Panc1 (cell line): ENCODE measurements at regions not wholly inside any gene's neighbourhood (a gene's known extent, or its start where the extent isn't known, plus 50 kb on each side); places are given as distances from the start of the nearest gene placed in this dataset.

Experiments used
- ATAC-seq: fragments of 200-7000 bp; cut with Tn5 transposase; 2 replicates; pipeline ENCODE4 v1.9.1; 2020; ENCODE audit warnings: mild to moderate bottlenecking, moderate library complexity
- BruUV-seq: library from RNA; stranded (reverse); fragments of 400-500 nt; replicated peaks from 2 replicates; lab custom pipeline; 2021; lab: Mats Ljungman, UMichigan
- CTCF ChIA-PET: fragments of 300-600 bp; sonication (Branson Sonifier 250); formaldehyde crosslinking; loops from one replicate; lab custom pipeline; 2022; ENCODE audit warnings: antibody characterized with exemption; lab: Charles Lee
- POLR2A ChIA-PET: fragments of 300-600 bp; sonication (Branson Sonifier 250); formaldehyde crosslinking; loops from one replicate; lab custom pipeline; 2022; ENCODE audit warnings: antibody characterized with exemption; lab: Charles Lee
- DNase-seq: peaks from one replicate; pipeline ENCODE4 v3.0.0-alpha.2; 2010; ENCODE audit warnings: low read depth, low spot score
- H3K27ac ChIP-seq: 2 replicates; pipeline ENCODE4 v1.5.1; 2011; ENCODE audit warnings: mild to moderate bottlenecking, low read length, inconsistent platforms
- H3K27me3 ChIP-seq: fragments of 200-500 bp; sonication (Bioruptor generic); 2 replicates; pipeline ENCODE4 v1.6.0; 2014; ENCODE audit warnings: low read length, inconsistent platforms; ENCODE audit not compliant: control insufficient read depth, insufficient read depth
- H3K36me3 ChIP-seq: fragments of 200-500 bp; sonication (Bioruptor generic); 2 replicates; pipeline ENCODE4 v1.5.1; 2014; ENCODE audit warnings: inconsistent platforms, mild to moderate bottlenecking, low read length, moderate library complexity; ENCODE audit not compliant: control insufficient read depth, insufficient read depth
- H3K4me1 ChIP-seq: 2 replicates; pipeline ENCODE4 v1.5.1; 2011; ENCODE audit warnings: inconsistent platforms, mild to moderate bottlenecking, low read length, moderate library complexity; ENCODE audit not compliant: control insufficient read depth, insufficient read depth
- H3K4me3 ChIP-seq, 2 experiments: 2 replicates each; pipeline ENCODE4 v1.5.1; 2011 to 2012; ENCODE audit warnings: low read depth in 2 of 2, low read length in 2 of 2, mild to moderate bottlenecking in 2 of 2, inconsistent platforms in 1 of 2, moderate library complexity in 1 of 2
- H3K9me3 ChIP-seq: fragments of 200-500 bp; sonication (Bioruptor generic); 2 replicates; pipeline ENCODE4 v1.5.1; 2014; ENCODE audit warnings: low read depth, mild to moderate bottlenecking, inconsistent platforms, low read length, moderate library complexity; ENCODE audit not compliant: control insufficient read depth, insufficient read depth
- CTCF ChIP-seq: fragments of 450-650 bp; IDR thresholded peaks from 2 replicates; pipeline ENCODE4 v1.5.1; 2017; ENCODE audit warnings: mild to moderate bottlenecking
- POLR2AphosphoS5 ChIP-seq: IDR thresholded peaks from 2 replicates; pipeline ENCODE4 v1.6.1; 2012; ENCODE audit warnings: mild to moderate bottlenecking, low read depth, low read length, moderate library complexity
- REST ChIP-seq, 2 experiments: IDR thresholded peaks; 2 replicates each; pipeline ENCODE4 v1.6.1; 2011 to 2012; ENCODE audit warnings: low read depth in 2 of 2, control low read depth in 1 of 2, low read length in 1 of 2, mild to moderate bottlenecking in 1 of 2, moderate library complexity in 1 of 2; ENCODE audit not compliant: insufficient read depth in 1 of 2
- SIN3A ChIP-seq: IDR thresholded peaks from 2 replicates; pipeline ENCODE4 v1.6.1; 2012; ENCODE audit warnings: low read depth, mild to moderate bottlenecking, low read length, moderate library complexity, borderline replicate concordance; ENCODE audit not compliant: insufficient read depth
- TCF7L2 ChIP-seq: IDR thresholded peaks from 2 replicates; pipeline ENCODE4 v1.6.1; 2011; ENCODE audit warnings: mild to moderate bottlenecking, low read depth, low read length, inconsistent platforms
- in situ Hi-C: cut with HindIII; loops from 2 replicates; pipeline ENCODE4 v1.10.0; 2016; ENCODE audit warnings: low sequenced_read_pairs, low pct_unique_long_range_greater_than_20kb
- intact Hi-C: fragments of 100-400 bp; cut with micrococcal nuclease; formaldehyde crosslinking; loops from one replicate; pipeline ENCODE4 v1.10.0; 2022; ENCODE audit not compliant: unreplicated experiment

GRCh38 chr18:58805467-58806187 lies 59.0 kb upstream of the ZNF532 start:
- no peak overlapping the region for H3K4me3 ChIP-seq
- H3K4me1 ChIP-seq: peaks cover 10% of the 10 kb centered on the region
- in situ Hi-C loops: no loop called here
- no peak for DNase-seq
- TF ChIP-seq TCF7L2: peak; percentile 85
- no peak for TF ChIP-seq POLR2AphosphoS5
- no peak for TF ChIP-seq SIN3A
- BruUV-seq: no TSS peak
- H3K9me3 ChIP-seq: no peaks in the 10 kb centered on the region
- H3K27ac ChIP-seq: peak overlapping the region; percentile 76
- intact Hi-C loops: no loop called here
- ChIA-PET CTCF (no interaction called here), POLR2A (no interaction called here)
- H3K36me3 ChIP-seq: no peaks in the 10 kb centered on the region
- H3K27me3 ChIP-seq: no peaks in the 10 kb centered on the region
- ATAC-seq: no peak; the same call in 1 of the 2 replicates

- in situ Hi-C loops: no loop called here
- ATAC-seq: no peak
- TF ChIP-seq SIN3A (no peak), POLR2AphosphoS5 (no peak), CTCF (no peak)
- no peak overlapping the region for H3K4me3 ChIP-seq
- H3K36me3 ChIP-seq: no peaks in the 10 kb centered on the region
- peaks cover 10% of the 10 kb centered on the region for H3K4me1 ChIP-seq
- intact Hi-C loops: no loop called here
- BruUV-seq: no TSS peak
- no peak for DNase-seq
- H3K9me3 ChIP-seq: no peaks in the 10 kb centered on the region
- CTCF ChIA-PET: no interaction called here
- POLR2A ChIA-PET: no interaction called here
- peak overlapping the region; percentile 75 for H3K27ac ChIP-seq
- no peaks in the 10 kb centered on the region for H3K27me3 ChIP-seq
Observed at GRCh38 chr18:58806826-58807714, 57.6 kb upstream of the ZNF532 start.

GRCh38 chr18:58807766-58808165 lies 56.9 kb upstream of the ZNF532 start:
- Histone ChIP-seq H3K4me1 (peaks cover 10% of the 10 kb centered on the region), H3K27me3 (no peaks in the 10 kb centered on the region), H3K9me3 (no peaks in the 10 kb centered on the region), H3K4me3 (no peak overlapping the region), H3K36me3 (no peaks in the 10 kb centered on the region), H3K27ac (peak overlapping the region; percentile 75; the same call in 1 of the 2 replicates)
- in situ Hi-C loops (no loop called here), intact Hi-C loops (no loop called here)
- no peak for TF ChIP-seq TCF7L2
- TF ChIP-seq POLR2AphosphoS5: no peak
- no peak for TF ChIP-seq SIN3A
- TF ChIP-seq CTCF: no peak
- TF ChIP-seq REST (IDR thresholded peaks at IDR 0.05; ENCODE audit: insufficient read depth in 1 of 2, low read depth in 2 of 2, low read length in 1 of 2): no peak
- ATAC-seq (no peak), DNase-seq (no peak)
- POLR2A ChIA-PET: no interaction called here
- BruUV-seq: no TSS peak
- CTCF ChIA-PET: no interaction called here
